ENCODE measurements at regions not wholly inside any gene's neighbourhood (a gene's known extent, or its start where the extent isn't known, plus 50 kb on each side); places are given as distances from the start of the nearest gene placed in this dataset.

- no peak for DNase-seq (ENCODE audit: low read depth in 2 of 2)
Observed at GRCh38 chr11:10387206-10388083, 67.6 kb upstream of the AMPD3 start.

- no peak for DNase-seq (ENCODE audit: low read depth in 2 of 2)
Observed at GRCh38 chr11:10388101-10388500, 67.0 kb upstream of the AMPD3 start.

GRCh38 chr11:10388574-10388973, 66.5 kb upstream of the AMPD3 start:
- DNase-seq (ENCODE audit: low read depth in 2 of 2) = no peak

GRCh38 chr11:10390375-10390774, 64.7 kb upstream of the AMPD3 start:
- DNase-seq (ENCODE audit: low read depth in 2 of 2) = no peak

GRCh38 chr11:10392095-10393079, 62.7 kb upstream of the AMPD3 start:
- DNase-seq (ENCODE audit: low read depth in 2 of 2) = no peak

- no peak for DNase-seq (ENCODE audit: low read depth in 2 of 2)
Observed at GRCh38 chr11:10394229-10395101, 60.6 kb upstream of the AMPD3 start.

GRCh38 chr11:10395166-10395897, 59.7 kb upstream of the AMPD3 start:
- DNase-seq (ENCODE audit: low read depth in 2 of 2) = no peak

- no peak for DNase-seq (ENCODE audit: low read depth in 2 of 2)
Observed at GRCh38 chr11:10396771-10397170, 58.3 kb upstream of the AMPD3 start.

GRCh38 chr11:10397226-10397987, 57.7 kb upstream of the AMPD3 start:
- DNase-seq (ENCODE audit: low read depth in 2 of 2) = no peak

- no peak for DNase-seq (ENCODE audit: low read depth in 2 of 2)
Observed at GRCh38 chr11:10398525-10398924, 56.5 kb upstream of the AMPD3 start.

- no peak for DNase-seq (ENCODE audit: low read depth in 2 of 2)
Observed at GRCh38 chr11:10400856-10401255, 54.2 kb upstream of the AMPD3 start.

- no peak for DNase-seq (ENCODE audit: low read depth in 2 of 2)
Observed at GRCh38 chr11:10401256-10401655, 53.8 kb upstream of the AMPD3 start.

GRCh38 chr11:10401696-10402392, 53.2 kb upstream of the AMPD3 start:
- DNase-seq (ENCODE audit: low read depth in 2 of 2) = no peak
